ENCODE measurements at regions not wholly inside any gene's neighbourhood (a gene's known extent, or its start where the extent isn't known, plus 50 kb on each side); places are given as distances from the start of the nearest gene placed in this dataset.
"Not testable (repeated sequence)": the region's sequence is repeated elsewhere in the genome, so short reads cannot be mapped to it uniquely, and the experiment has no call there.

DNA sequence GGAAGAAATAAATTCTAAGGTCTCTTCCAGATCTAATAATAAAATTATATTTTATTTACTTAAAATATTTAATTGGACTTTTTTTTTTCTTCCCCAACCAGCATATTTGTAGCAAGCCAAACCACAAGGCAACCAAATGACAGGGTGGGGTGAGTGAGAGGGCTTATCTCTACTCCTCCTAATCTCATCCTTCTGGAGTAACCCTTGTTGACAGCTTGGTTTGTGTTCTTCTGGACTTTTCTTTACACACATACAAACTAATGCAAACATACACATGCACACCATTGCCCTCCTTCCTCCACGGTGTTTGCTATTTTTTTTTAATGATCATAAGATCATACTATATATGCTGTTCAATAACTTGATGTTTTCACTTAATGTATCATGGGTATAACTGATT is 383.1 kb downstream of the DLEU7 start:
- DNase-seq, result no peak

DNA sequence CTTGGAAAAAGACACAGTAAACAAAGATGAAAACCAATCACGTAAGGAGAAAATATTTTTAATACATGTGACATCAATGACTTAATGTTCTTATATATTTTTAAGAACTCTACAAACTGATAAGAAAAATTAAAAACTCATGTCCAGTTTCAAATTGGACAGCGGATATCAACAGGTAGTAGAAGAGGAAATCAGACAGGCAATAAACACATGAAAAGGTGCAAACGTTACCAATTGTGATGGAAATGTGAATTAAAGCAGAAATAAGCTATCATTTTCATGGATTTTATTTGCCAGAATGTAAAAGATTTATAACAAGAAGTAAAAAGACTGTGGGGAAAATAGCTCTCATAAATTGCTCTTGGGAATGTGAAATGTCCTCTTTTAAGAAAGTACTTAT is 382.3 kb downstream of the DLEU7 start:
- DNase-seq, result no peak

DNA sequence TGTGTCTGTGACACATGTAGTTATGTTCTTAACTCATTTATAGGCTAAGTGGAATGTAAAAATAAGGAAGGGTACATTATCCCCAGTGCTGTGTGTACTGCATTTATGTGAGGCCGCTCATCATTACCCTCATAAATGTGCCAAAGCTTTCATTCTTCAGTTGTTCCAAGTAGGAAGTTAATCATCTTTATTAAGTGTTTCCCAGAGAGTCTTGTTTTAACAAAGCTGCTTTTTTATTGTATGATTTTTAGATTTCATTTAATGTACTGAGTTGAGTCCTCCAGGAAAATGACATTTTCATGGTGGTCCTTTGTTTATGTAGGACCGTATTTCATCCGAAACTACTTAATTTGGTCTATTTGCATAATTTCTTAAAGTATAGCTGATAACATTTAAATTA is 379.8 kb downstream of the DLEU7 start:
- DNase-seq, result no peak

DNA sequence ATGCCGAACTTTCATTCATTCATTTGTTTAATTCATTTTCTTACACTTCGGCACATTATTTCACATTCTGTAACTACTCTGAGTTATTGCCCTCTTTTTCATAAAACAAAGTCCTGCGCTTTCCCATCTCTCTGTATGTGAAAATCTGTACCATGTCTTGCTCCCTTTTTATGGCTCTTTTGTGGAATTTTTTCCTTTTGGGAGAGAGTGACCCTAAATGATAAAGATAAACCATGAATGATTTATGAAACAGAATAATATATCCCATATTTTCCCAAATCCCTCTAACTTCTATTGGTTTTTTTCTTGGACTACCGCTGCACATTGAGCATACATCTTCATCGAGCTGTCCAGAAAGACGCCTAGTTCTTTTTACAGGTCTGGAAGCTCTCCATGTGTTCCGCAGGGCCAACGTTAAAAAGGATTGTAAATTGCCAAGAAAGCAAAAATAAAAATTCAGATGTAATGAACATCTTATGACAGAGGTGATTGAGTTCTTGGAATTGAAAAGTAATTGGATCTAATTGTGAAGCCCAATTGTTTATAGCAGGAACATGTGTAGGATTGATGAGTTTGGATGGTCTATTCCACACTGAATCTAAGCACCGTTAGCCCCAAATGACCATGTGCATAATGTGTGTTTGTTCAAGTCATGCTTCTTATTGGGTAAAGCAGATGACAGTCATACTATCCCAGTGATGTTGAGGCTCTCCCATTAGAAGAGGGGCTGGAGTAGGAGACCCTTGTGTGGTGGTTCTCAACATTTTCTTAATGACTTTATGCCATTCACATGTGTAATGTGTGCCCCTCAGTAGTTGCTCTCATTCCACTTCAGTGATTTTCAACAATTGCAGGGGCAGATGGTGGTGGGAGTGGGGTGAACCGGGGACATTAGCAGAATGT is 378.9 kb downstream of the DLEU7 start:
- DNase-seq, result no peak

DNA sequence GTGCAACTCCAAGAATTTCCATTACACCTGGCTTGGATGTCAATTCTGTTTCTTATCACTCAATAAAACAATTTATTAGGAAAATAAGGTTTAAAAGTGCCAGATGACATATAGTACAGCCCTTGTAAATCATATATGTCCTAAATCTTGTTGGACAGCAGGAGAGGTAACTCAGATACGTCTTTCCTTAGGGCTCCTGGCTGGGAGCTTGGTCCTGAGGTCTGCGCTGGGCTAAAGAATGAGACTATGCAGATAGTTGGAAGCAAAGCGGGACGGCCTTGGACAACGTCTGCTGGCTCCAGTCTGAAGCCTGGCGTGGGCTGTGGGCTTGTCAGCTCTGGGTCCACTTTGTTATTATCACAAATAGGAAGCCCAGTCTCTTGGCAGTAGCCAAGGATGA is 377.0 kb downstream of the DLEU7 start:
- no peak for DNase-seq

GRCh38 chr13:50467156-50468110 is 376.1 kb downstream of the DLEU7 start:
- no peak for DNase-seq

- DNase-seq, result no peak
These were observed 374.4 kb downstream of the DLEU7 start for GRCh38 chr13:50468849-50469669.

- DNase-seq, result not testable (repeated sequence)
These were observed 370.4 kb downstream of the DLEU7 start for GRCh38 chr13:50473050-50473449.

GRCh38 chr13:50474088-50474662 is 369.3 kb downstream of the DLEU7 start:
- no peak for DNase-seq

- no peak for DNase-seq
These were observed 366.8 kb downstream of the DLEU7 start for GRCh38 chr13:50476577-50477285.

- DNase-seq, result no peak
These were observed 361.6 kb downstream of the DLEU7 start for GRCh38 chr13:50481936-50482335.

DNA sequence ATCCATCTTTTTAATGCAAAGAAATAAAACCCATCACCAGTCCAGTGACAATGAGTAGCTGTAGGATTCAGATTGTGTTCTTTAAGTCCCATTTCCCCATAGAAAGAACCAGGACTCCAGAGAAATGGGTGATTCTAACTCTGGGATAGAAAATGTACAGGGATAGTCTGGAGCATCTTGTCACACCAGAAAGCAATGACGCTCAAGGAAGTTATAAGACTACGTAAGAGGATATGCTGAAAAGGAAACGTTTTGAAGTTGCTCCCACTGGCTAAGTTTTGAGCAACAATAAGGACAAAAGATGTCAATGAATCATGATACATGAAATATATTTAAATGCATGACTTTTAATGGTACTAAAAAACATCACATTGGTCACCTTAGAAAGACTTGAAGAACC is 360.1 kb downstream of the DLEU7 start:
- no peak for DNase-seq

DNA sequence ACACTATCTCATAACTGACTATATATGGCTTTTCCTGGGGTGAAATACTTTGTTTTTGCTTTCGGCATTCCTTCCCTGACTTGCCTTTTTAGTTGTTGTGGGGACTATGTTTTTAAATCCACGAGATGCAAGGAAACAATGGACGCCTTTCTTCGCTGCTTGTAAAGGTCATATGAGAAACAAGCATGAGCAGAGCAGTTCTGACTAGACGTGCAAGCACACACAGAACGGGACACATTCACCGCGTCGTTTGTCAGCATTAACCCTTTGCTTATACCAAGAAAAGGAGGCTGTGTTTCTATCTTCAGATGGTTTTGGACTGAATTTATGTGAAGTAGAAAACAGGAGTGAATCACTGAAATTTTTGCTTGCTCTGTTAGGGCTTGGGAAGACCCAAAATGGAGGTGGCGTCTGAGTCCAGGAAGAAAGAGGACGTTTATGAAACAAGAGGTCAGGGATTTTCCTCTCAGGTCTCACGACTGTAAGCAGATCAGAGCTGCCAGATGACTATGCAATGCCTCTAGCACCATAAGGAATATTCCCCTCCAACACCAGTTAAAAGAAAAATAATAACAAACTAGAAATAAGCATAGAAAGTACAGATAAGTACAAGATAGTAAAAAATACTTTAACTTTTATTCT is 358.9 kb downstream of the DLEU7 start:
- DNase-seq, result no peak

DNA sequence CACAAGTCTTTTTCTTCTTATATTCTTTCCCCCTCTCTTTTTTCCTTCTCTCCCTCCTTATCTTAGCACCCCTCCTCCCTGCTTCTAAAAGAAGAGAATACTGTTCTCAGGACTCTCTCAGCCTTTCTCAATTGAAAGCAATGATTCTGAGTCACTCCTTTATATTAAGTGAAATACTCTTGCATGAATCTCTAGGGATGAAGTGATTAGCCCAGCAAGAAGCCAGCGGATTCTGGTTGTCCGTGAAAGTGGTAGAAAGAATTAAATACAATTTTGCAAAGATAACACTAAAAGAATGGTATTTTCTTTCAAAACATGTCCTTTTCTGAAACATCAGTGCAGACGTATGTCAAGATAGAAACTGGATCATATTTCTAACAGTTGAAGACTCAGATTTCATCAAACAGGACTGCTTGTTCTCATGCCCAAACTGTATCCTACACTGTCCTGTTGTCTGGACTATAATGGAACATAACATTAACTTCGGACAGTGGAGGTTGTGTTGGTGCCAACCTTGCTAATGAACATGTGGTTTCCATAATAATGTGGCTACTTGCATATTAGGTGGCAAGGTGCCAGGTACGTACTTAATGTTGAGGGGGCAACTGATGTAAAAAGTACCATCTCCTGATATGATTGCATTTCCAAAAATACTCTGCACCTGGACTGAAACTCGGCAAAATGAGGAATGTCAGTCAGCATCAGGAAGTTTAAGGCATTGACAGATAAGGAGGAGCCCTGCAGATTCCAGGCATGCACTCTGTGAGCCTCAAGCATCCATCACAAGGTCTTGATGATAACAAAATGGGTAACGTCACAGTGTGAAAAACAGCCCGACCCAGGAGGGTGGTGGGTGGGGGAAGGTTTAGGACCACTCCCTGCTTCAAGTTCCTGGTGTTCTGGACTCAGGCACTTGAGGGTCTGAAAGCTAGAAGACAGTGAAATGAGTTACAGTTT is 357.2 kb downstream of the DLEU7 start:
- no peak for DNase-seq

- no peak for DNase-seq
These were observed 349.8 kb downstream of the DLEU7 start for GRCh38 chr13:50493683-50494082.

GRCh38 chr13:50494138-50494537 is 349.4 kb downstream of the DLEU7 start:
- no peak for DNase-seq

GRCh38 chr13:50503212-50503611 is 340.3 kb downstream of the DLEU7 start:
- not testable (repeated sequence) for DNase-seq

DNA sequence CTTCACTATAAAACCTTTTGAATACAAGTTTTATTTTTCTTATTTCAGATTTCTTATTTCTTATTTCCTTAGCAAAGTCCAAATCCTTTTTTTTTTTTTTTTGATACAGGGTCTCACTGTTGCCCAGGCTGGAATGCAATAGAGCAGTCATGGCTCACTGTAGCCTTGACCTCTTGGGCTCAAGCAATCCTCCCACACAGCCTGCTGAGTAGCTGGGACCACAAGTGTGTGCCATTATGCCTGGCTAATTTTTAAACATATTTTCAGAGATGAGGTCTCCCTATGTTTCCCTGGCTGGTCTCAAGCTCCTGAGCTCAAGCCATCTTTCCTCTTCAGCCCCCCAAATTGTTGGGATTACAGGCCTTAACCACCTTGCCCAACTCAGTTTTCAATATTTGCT is 334.3 kb downstream of the DLEU7 start:
- DNase-seq, result no peak

DNA sequence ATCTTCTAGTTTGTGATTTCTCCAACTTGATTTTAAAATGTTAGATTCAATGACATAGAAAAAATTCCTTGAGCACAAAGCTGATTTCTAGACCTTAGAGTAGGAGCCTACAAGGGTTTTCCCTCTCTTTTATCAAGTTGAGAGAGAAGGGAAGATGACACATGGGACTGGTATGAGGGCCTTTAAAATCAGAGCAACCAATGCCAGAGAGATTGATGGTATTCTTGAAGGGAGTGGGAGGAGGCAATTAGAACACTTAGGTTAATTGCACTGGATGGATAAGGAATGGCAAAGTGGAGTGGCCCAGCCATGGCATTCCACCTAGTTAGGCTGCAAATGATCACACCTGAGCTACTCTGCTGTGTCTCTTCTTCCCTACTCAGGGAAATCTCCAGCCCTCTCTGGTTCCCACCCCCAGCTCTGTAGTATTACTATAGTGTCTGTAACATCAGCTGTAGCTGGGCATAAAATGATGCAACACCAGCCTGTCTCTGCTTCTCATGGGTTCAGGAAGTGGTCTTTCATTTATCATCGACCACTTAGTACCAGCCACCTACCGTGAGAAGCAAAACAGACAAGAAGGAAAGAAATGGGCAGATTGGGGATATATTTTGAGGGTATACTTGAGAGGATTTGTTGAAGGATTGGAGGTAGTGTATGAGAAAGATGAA is 333.6 kb downstream of the DLEU7 start:
- DNase-seq, result no peak

Data from cerebellar nuclear complex (tissue), 1 donor.